Endothelial cell of umbilical vein (primary cell): ENCODE measurements at regions not wholly inside any gene's neighbourhood (a gene's known extent, or its start where the extent isn't known, plus 50 kb on each side); places are given as distances from the start of the nearest gene placed in this dataset.

Source experiments
- BruUV-seq: library from RNA; stranded (reverse); fragments of 400-500 nt; replicated peaks from 2 replicates; lab custom pipeline; 2021; lab: Mats Ljungman, UMichigan
- CTCF ChIA-PET: fragments of 300-600, 350-600 bp; sonication (Branson Sonifier 250); formaldehyde crosslinking; loops from one replicate; lab custom pipeline; 2021; ENCODE audit warnings: antibody characterized with exemption, inconsistent platforms; lab: Charles Lee
- POLR2A ChIA-PET: fragments of 300-600, 350-600 bp; sonication (Branson Sonifier 250); formaldehyde crosslinking; loops from one replicate; lab custom pipeline; 2021; ENCODE audit warnings: antibody characterized with exemption, inconsistent platforms; lab: Charles Lee
- DNase-seq: peaks from one replicate; pipeline ENCODE4 v3.0.0-alpha.2; 2011; ENCODE audit warnings: low read depth, low spot score
- FAIRE-seq: peaks from 2 replicates; lab custom pipeline; 2011; peaks lifted over from hg19 to GRCh38; lab: Jason Lieb, UNC
- H2AFZ ChIP-seq: 2 replicates; pipeline ENCODE4 v1.6.0; 2012; ENCODE audit warnings: low read depth, low read length, control low read depth, inconsistent platforms
- H3K27ac ChIP-seq: 2 replicates; pipeline ENCODE4 v1.5.1; 2011; ENCODE audit warnings: low read depth, mild to moderate bottlenecking, control low read depth, low read length, moderate library complexity; ENCODE audit not compliant: insufficient read depth
- H3K27me3 ChIP-seq, 2 experiments: 2 replicates each; pipeline versions ENCODE4 v1.6.0 to v1.6.1; 2011; ENCODE audit warnings: low read length in 2 of 2, mixed read lengths in 1 of 2; ENCODE audit not compliant: control insufficient read depth in 2 of 2, insufficient read depth in 2 of 2
- H3K36me3 ChIP-seq, 2 experiments: 2 replicates in 1 of 2; 3 replicates in 1 of 2; pipeline ENCODE4 v1.5.1; 2011; ENCODE audit warnings: low read length in 2 of 2, mild to moderate bottlenecking in 1 of 2, moderate library complexity in 1 of 2; ENCODE audit not compliant: control insufficient read depth in 2 of 2, insufficient read depth in 2 of 2; ENCODE audit errors: extremely low read depth in 1 of 2
- H3K4me1 ChIP-seq: 3 replicates; pipeline ENCODE4 v1.5.1; 2011; ENCODE audit warnings: mild to moderate bottlenecking, low read length; ENCODE audit not compliant: control insufficient read depth, insufficient read depth; ENCODE audit errors: extremely low read depth
- H3K4me2 ChIP-seq: 2 replicates; pipeline ENCODE4 v1.6.1; 2011; ENCODE audit warnings: low read length, control low read depth, mixed read lengths; ENCODE audit not compliant: insufficient read depth
- H3K4me3 ChIP-seq, 3 experiments: fragments of 200-600 bp in 1 of 3; sonication (generic), shearing (Covaris generic) in 1 of 3; replicated peaks in 1 of 3; 2 replicates each; pipeline ENCODE4 v1.5.1; 2011 to 2016; ENCODE audit warnings: control low read depth in 3 of 3, low read length in 3 of 3, mild to moderate bottlenecking in 2 of 3, inconsistent platforms in 1 of 3, low read depth in 1 of 3, moderate library complexity in 1 of 3; ENCODE audit not compliant: insufficient read depth in 1 of 3
- H3K79me2 ChIP-seq: 2 replicates; pipeline ENCODE4 v1.6.0; 2012; ENCODE audit warnings: low read length, inconsistent platforms; ENCODE audit not compliant: control insufficient read depth, insufficient read depth
- H3K9ac ChIP-seq: replicated peaks from 2 replicates; pipeline ENCODE3; 2011; ENCODE audit warnings: low read length, control low read depth; ENCODE audit not compliant: insufficient read depth; ENCODE audit errors: extremely low read depth
- H3K9me1 ChIP-seq: replicated peaks from 3 replicates; pipeline ENCODE4 v1.6.0; 2011; ENCODE audit warnings: mild to moderate bottlenecking, low read length; ENCODE audit not compliant: control insufficient read depth, insufficient read depth; ENCODE audit errors: extremely low read depth
- H3K9me3 ChIP-seq: replicated peaks from 2 replicates; pipeline ENCODE4 v1.5.1; 2012; ENCODE audit warnings: low read length, inconsistent platforms; ENCODE audit not compliant: control insufficient read depth, insufficient read depth
- H4K20me1 ChIP-seq: replicated peaks from 2 replicates; pipeline ENCODE3; 2011; ENCODE audit warnings: mild to moderate bottlenecking, low read length; ENCODE audit not compliant: control insufficient read depth, insufficient read depth; ENCODE audit errors: extremely low read depth
- CTCF ChIP-seq, 2 donors: IDR thresholded peaks; 1 replicate in 1 of 2; 2 replicates in 1 of 2; pipeline ENCODE4 v1.5.1; 2011; ENCODE audit warnings: low read length in 2 of 2, mild to moderate bottlenecking in 2 of 2, moderate library complexity in 2 of 2, control low read depth in 1 of 2, inconsistent platforms in 1 of 2, low read depth in 1 of 2; ENCODE audit not compliant: insufficient read depth in 1 of 2; ENCODE audit errors: extremely low read depth in 1 of 2
- EZH2 ChIP-seq: IDR thresholded peaks from 2 replicates; pipeline ENCODE4 v1.6.1; 2012; ENCODE audit warnings: borderline replicate concordance, low read depth, mild to moderate bottlenecking, moderate library complexity, low read length, inconsistent platforms; ENCODE audit not compliant: severe bottlenecking
- FOS ChIP-seq: IDR thresholded peaks from 2 replicates; pipeline ENCODE4 v1.6.1; 2011; ENCODE audit warnings: mild to moderate bottlenecking, low read length, moderate library complexity, borderline replicate concordance; ENCODE audit not compliant: insufficient read depth
- GATA2 ChIP-seq: IDR thresholded peaks from 2 replicates; pipeline ENCODE4 v1.7.0; 2011; ENCODE audit warnings: low read depth, mild to moderate bottlenecking, moderate library complexity, mixed read lengths, low read length; ENCODE audit not compliant: insufficient read length, insufficient read depth
- JUN ChIP-seq: IDR thresholded peaks from 2 replicates; pipeline ENCODE4 v1.6.1; 2011; ENCODE audit warnings: borderline replicate concordance, low read depth; ENCODE audit not compliant: insufficient read length, insufficient read depth
- MAX ChIP-seq: IDR thresholded peaks from 2 replicates; pipeline ENCODE4 v1.6.1; 2011; ENCODE audit not compliant: insufficient read depth, insufficient read length
- MYC ChIP-seq: IDR thresholded peaks from one replicate; pipeline ENCODE4 v1.6.1; 2011; ENCODE audit warnings: mild to moderate bottlenecking, low read depth, low read length
- POLR2A ChIP-seq: IDR thresholded peaks from 2 replicates; pipeline ENCODE4 v1.6.1; 2012; ENCODE audit warnings: low read depth, mild to moderate bottlenecking, control low read depth, low read length
- POLR2AphosphoS5 ChIP-seq: IDR thresholded peaks from 2 replicates; pipeline ENCODE4 v1.6.1; 2012; ENCODE audit warnings: low read depth, mild to moderate bottlenecking, control low read depth, low read length, moderate library complexity; ENCODE audit not compliant: insufficient read depth
- dilution Hi-C: fragments of 300-500 bp; cut with MboI; formaldehyde crosslinking; loops from one replicate; pipeline ENCODE4 v1.15.0; 2019; ENCODE audit warnings: low sequenced_read_pairs; ENCODE audit not compliant: extremely low pct_ligation_motif_present
- intact Hi-C: fragments of 100-400 bp; cut with micrococcal nuclease; formaldehyde crosslinking; loops from one replicate; pipeline ENCODE4 v1.10.0; 2022

DNA sequence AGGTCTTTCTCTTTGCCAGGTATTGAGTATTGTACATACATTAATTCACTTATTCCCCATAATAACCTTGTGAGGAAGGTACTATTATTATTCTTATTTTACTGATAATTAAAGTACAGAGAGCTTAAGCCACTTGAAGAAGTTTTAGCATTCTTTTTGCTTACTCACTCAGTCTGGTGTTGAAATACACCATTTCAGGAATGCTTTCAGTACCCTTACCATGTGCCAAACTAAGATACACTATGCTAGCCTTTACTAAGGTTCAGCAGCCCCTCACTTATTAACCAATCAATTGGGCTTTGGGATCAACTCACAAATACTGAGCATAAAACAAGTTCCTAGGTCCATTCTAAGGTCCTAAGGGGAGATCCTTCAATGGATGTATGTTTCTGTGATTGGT lies 179.0 kb upstream of the FGF13 start:
- Histone ChIP-seq H3K27me3 (no peaks in the 10 kb centered on the region), H3K4me3 (no peak overlapping the region), H3K9ac (no peak overlapping the region), H4K20me1 (no peaks in the 10 kb centered on the region), H3K4me1 (no peaks in the 10 kb centered on the region), H3K27ac (no peak overlapping the region), H3K9me1 (no peaks in the 10 kb centered on the region), H2AFZ (no peak overlapping the region), H3K9me3 (no peaks in the 10 kb centered on the region), H3K36me3 (no peaks in the 10 kb centered on the region), H3K4me2 (no peak overlapping the region), H3K79me2 (no peaks in the 10 kb centered on the region)
- intact Hi-C loops: no loop called here
- no peak for FAIRE-seq
- no peak for DNase-seq
- no TSS peak for BruUV-seq
- dilution Hi-C loops: no loop called here
- TF ChIP-seq FOS: no peak
- TF ChIP-seq MYC: no peak
- no peak for TF ChIP-seq CTCF (IDR thresholded peaks at IDR 0.05; ENCODE audit: extremely low read depth in 1 of 2, insufficient read depth in 1 of 2, low read depth in 1 of 2, low read length in 2 of 2)
- TF ChIP-seq POLR2AphosphoS5: no peak
- no peak for TF ChIP-seq JUN
- no peak for TF ChIP-seq MAX
- TF ChIP-seq POLR2A: no peak
- no peak for TF ChIP-seq EZH2
- no peak for TF ChIP-seq GATA2
- POLR2A ChIA-PET: no interaction called here
- CTCF ChIA-PET: no interaction called here
